Fibroblast of lung (primary cell): ENCODE measurements at regions not wholly inside any gene's neighbourhood (a gene's known extent, or its start where the extent isn't known, plus 50 kb on each side); places are given as distances from the start of the nearest gene placed in this dataset.

ENCODE experiments used
- DNase-seq, 2 donors: peaks; one replicate each; pipeline versions ENCODE4 v3.0.0 to v3.0.0-alpha.2; 2010; ENCODE audit warnings: low read depth in 2 of 2
- H2AFZ ChIP-seq: 2 replicates; pipeline ENCODE4 v1.5.1; 2012; ENCODE audit warnings: low read length, control low read depth, inconsistent platforms
- H3K27ac ChIP-seq: 2 replicates; pipeline ENCODE4 v1.5.1; 2011; ENCODE audit warnings: low read length, control low read depth; ENCODE audit not compliant: insufficient read depth
- H3K27me3 ChIP-seq: 2 replicates; pipeline ENCODE4 v1.5.1; 2011; ENCODE audit warnings: mild to moderate bottlenecking, low read length; ENCODE audit not compliant: control insufficient read depth, insufficient read depth
- H3K36me3 ChIP-seq: 2 replicates; pipeline ENCODE4 v1.5.1; 2011; ENCODE audit warnings: low read length; ENCODE audit not compliant: control insufficient read depth, insufficient read depth
- H3K4me1 ChIP-seq: 2 replicates; pipeline ENCODE4 v1.5.1; 2011; ENCODE audit warnings: low read length; ENCODE audit not compliant: control insufficient read depth, insufficient read depth; ENCODE audit errors: extremely low read depth
- H3K4me2 ChIP-seq: 2 replicates; pipeline ENCODE4 v1.5.1; 2011; ENCODE audit warnings: low read length, control low read depth; ENCODE audit not compliant: insufficient read depth; ENCODE audit errors: extremely low read depth
- H3K4me3 ChIP-seq, 4 experiments: fragments of 200-600 bp in 1 of 4; sonication (generic) in 1 of 4; replicated peaks in 1 of 4; 2 replicates each; pipeline ENCODE4 v1.5.1; 2011 to 2016; ENCODE audit warnings: low read length in 4 of 4, low read depth in 3 of 4, mild to moderate bottlenecking in 3 of 4, control low read depth in 2 of 4, inconsistent platforms in 1 of 4, mixed read lengths in 1 of 4; ENCODE audit not compliant: insufficient read depth in 1 of 4; ENCODE audit errors: control extremely low read depth in 1 of 4
- H3K79me2 ChIP-seq: 2 replicates; pipeline ENCODE4 v1.5.1; 2012; ENCODE audit warnings: mild to moderate bottlenecking, low read length, inconsistent platforms; ENCODE audit not compliant: control insufficient read depth, insufficient read depth
- H3K9ac ChIP-seq: 2 replicates; pipeline ENCODE4 v1.5.1; 2011; ENCODE audit warnings: mild to moderate bottlenecking, low read length, control low read depth; ENCODE audit not compliant: insufficient read depth
- H3K9me3 ChIP-seq: 2 replicates; pipeline ENCODE4 v1.5.1; 2012; ENCODE audit warnings: low read depth, low read length; ENCODE audit not compliant: control insufficient read depth, insufficient read depth
- H4K20me1 ChIP-seq: 2 replicates; pipeline ENCODE4 v1.5.1; 2011; ENCODE audit warnings: low read length; ENCODE audit not compliant: control insufficient read depth, insufficient read depth; ENCODE audit errors: extremely low read depth
- CTCF ChIP-seq, 2 donors: IDR thresholded peaks in 1 of 2; conservative IDR thresholded peaks in 1 of 2; 1 replicate in 1 of 2; 2 replicates in 1 of 2; pipeline ENCODE4 v1.5.1; 2011 to 2012; ENCODE audit warnings: low read length in 2 of 2, control low read depth in 1 of 2, inconsistent platforms in 1 of 2, low read depth in 1 of 2, mild to moderate bottlenecking in 1 of 2
- EZH2 ChIP-seq: IDR thresholded peaks from 2 replicates; pipeline ENCODE4 v1.5.1; 2012; ENCODE audit warnings: low read length, control low read depth, mild to moderate bottlenecking; ENCODE audit errors: missing control alignments

- H3K36me3 ChIP-seq = no peaks in the 10 kb centered on the region
- no peak overlapping the region for H3K27ac ChIP-seq
- no peaks in the 10 kb centered on the region for H3K27me3 ChIP-seq
- no peaks in the 10 kb centered on the region for H4K20me1 ChIP-seq
- no peak for TF ChIP-seq CTCF (conservative IDR thresholded peaks at IDR 0.05 in 1 of 2, IDR thresholded peaks at IDR 0.05 in 1 of 2; ENCODE audit: low read depth in 1 of 2, low read length in 2 of 2)
- no peak for TF ChIP-seq EZH2
- peaks cover 5% of the 10 kb centered on the region for H3K4me1 ChIP-seq
- H3K4me2 ChIP-seq = no peak overlapping the region
- H3K79me2 ChIP-seq = no peaks in the 10 kb centered on the region
- H2AFZ ChIP-seq = no peak overlapping the region
- no peak for DNase-seq
- no peaks in the 10 kb centered on the region for H3K9me3 ChIP-seq
- no peak overlapping the region for H3K9ac ChIP-seq
- no peak overlapping the region for H3K4me3 ChIP-seq
Observed at GRCh38 chr21:16585896-16586295, 856.1 kb downstream of the USP25 start.

DNA sequence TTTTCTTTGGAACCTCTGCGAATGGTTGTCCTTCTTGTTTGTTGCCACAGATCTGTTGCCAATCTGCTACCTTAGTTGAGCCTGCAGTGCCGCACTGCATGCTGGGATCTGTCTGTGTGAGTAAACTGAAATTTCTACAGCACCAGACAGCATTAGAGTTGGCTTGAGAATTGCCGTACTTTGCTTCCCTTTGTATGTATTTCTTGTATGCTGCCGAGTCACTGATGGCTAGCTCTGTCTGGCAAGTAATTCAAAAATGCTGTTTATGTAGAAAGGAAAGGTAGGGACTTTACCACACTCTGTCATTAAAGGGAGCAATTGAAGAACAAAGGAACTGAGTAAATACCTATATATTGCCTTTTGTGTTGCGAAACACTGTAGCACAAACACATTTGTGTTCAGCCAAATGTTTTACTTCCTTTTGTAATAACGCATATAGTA lies 857.4 kb downstream of the USP25 start:
- TF ChIP-seq EZH2 = no peak
- no peak for TF ChIP-seq CTCF (conservative IDR thresholded peaks at IDR 0.05 in 1 of 2, IDR thresholded peaks at IDR 0.05 in 1 of 2; ENCODE audit: low read depth in 1 of 2, low read length in 2 of 2)
- H3K79me2 ChIP-seq = no peaks in the 10 kb centered on the region
- H3K36me3 ChIP-seq = no peaks in the 10 kb centered on the region
- H3K27ac ChIP-seq = peak overlapping the region; percentile 67
- peak overlapping the region in 3 of 4 experiments; percentile 13 to 70 (median 24) for H3K4me3 ChIP-seq
- no peaks in the 10 kb centered on the region for H3K9me3 ChIP-seq
- H2AFZ ChIP-seq = peak overlapping the region; percentile 76
- peaks cover 5% of the 10 kb centered on the region for H3K4me1 ChIP-seq
- H3K27me3 ChIP-seq = no peaks in the 10 kb centered on the region
- no peak overlapping the region for H3K9ac ChIP-seq
- H3K4me2 ChIP-seq = peak overlapping the region; percentile 91
- DNase-seq = peak; percentile 77 to 82
- H4K20me1 ChIP-seq = no peaks in the 10 kb centered on the region

DNA sequence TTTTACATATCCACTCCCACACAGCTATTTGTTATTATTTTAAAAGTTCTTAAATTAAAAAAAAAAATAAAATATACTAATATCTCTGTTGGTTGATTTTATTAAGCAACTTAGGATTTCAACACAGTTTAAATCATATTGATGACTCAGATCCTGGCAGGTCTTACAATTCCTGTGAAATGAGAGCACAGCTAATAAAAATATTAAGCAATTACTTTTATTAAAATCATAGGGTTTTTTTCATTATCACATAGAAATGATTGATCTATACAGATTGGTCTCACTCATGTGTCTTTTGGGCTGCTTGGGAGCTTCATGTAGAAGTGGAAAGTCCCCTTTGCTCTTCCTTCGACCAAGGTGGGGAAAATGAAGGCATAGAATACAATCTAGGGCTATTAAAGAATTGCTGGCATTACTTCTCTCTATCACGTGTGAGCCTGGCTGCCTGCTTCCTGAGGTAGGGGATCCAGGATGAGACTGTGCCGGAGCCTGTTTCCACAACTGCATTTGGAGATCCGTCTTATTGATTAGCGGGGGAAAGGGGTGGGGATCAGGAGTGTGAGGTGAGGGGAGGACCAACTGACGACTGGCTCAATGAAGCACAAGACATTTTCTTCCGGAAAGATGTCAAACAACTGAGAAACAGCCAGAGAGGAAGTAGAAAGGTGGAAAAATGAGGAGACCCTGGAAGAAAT lies 858.0 kb downstream of the USP25 start:
- Histone ChIP-seq H3K79me2 (no peaks in the 10 kb centered on the region), H3K4me1 (peaks cover 5% of the 10 kb centered on the region), H4K20me1 (no peaks in the 10 kb centered on the region), H2AFZ (peak overlapping the region; percentile 7), H3K4me3 (peak overlapping the region; percentile 52 to 70 (median 60)), H3K27ac (peak overlapping the region; percentile 85), H3K27me3 (no peaks in the 10 kb centered on the region), H3K4me2 (peak overlapping the region; percentile 97), H3K36me3 (no peaks in the 10 kb centered on the region), H3K9ac (peak overlapping the region; percentile 32), H3K9me3 (no peaks in the 10 kb centered on the region)
- peak; percentile 73 to 94 for DNase-seq
- TF ChIP-seq CTCF (conservative IDR thresholded peaks at IDR 0.05 in 1 of 2, IDR thresholded peaks at IDR 0.05 in 1 of 2; ENCODE audit: low read depth in 1 of 2, low read length in 2 of 2) (no peak), EZH2 (no peak)
